Bronchial epithelial cell (primary cell): ENCODE measurements at regions not wholly inside any gene's neighbourhood (a gene's known extent, or its start where the extent isn't known, plus 50 kb on each side); places are given as distances from the start of the nearest gene placed in this dataset.

Source experiments
- DNase-seq: peaks from one replicate; pipeline ENCODE4 v3.0.0-alpha.2; 2010; ENCODE audit warnings: low read depth
- FAIRE-seq: peaks from 2 replicates; lab custom pipeline; 2011; peaks lifted over from hg19 to GRCh38; lab: Jason Lieb, UNC
- H3K27me3 ChIP-seq: 2 replicates; pipeline ENCODE4 v1.5.1; 2011; ENCODE audit warnings: low read length; ENCODE audit not compliant: control insufficient read depth, insufficient read depth
- H3K36me3 ChIP-seq: 2 replicates; pipeline ENCODE4 v1.5.1; 2011; ENCODE audit warnings: low read length; ENCODE audit not compliant: control insufficient read depth, insufficient read depth
- H3K4me3 ChIP-seq: 2 replicates; pipeline ENCODE4 v1.5.1; 2011; ENCODE audit warnings: mild to moderate bottlenecking, low read depth, low read length, control low read depth
- CTCF ChIP-seq: IDR thresholded peaks from 2 replicates; pipeline ENCODE4 v1.5.1; 2011; ENCODE audit warnings: mild to moderate bottlenecking, moderate library complexity, low read length, control low read depth, inconsistent platforms; ENCODE audit not compliant: insufficient read depth, severe bottlenecking

DNA sequence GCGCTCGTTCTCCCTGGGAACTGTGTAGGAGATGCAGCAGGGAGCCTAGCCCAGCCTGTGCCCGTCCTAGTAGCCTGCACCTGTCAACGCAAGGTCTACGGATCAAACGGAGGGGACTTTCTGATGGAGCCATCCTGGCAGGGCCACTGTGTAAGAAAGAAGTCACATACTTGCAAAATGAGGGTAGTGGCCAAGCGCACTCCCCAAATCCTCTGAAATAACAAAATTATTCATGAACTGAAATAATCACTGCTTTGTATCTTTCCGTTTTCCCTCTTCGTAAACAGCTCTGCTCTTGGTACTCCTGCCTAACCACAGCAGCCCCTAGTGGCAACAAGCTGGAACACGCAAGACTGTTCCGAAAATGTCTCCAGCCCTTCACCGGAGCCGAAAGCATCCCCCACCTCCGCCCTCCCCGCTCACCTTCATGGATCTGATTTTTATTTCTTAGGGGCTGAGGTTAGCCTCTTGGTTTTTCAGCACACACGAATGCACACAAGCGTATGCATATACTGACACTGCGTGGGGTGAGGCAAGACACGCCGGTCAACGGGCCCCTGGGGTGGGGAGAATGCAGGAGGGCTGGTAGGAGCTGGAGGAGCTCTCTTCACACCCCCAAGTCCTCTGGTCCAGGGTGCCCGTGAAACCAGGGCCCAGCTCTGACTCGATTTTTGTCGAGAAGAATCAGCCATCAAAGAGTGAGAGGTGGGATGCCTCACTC is 100.8 kb downstream of the ABCC12 start:
- Histone ChIP-seq H3K27me3 (no peaks in the 10 kb centered on the region), H3K36me3 (no peaks in the 10 kb centered on the region), H3K4me3 (no peak overlapping the region)
- FAIRE-seq = no peak
- peak; percentile 48 for DNase-seq
- peak; percentile 93 for TF ChIP-seq CTCF

GRCh38 chr16:48053418-48053745 is 102.4 kb downstream of the ABCC12 start:
- FAIRE-seq (no peak), DNase-seq (peak; percentile 8)
- no peak for TF ChIP-seq CTCF
- Histone ChIP-seq H3K27me3 (no peaks in the 10 kb centered on the region), H3K4me3 (no peak overlapping the region), H3K36me3 (no peaks in the 10 kb centered on the region)

- H3K27me3 ChIP-seq = no peaks in the 10 kb centered on the region
- FAIRE-seq = no peak
- no peak for DNase-seq
- H3K4me3 ChIP-seq = no peak overlapping the region
- no peaks in the 10 kb centered on the region for H3K36me3 ChIP-seq
- TF ChIP-seq CTCF = no peak
These were observed 102.9 kb downstream of the ABCC12 start for GRCh38 chr16:48052731-48053417.

DNA sequence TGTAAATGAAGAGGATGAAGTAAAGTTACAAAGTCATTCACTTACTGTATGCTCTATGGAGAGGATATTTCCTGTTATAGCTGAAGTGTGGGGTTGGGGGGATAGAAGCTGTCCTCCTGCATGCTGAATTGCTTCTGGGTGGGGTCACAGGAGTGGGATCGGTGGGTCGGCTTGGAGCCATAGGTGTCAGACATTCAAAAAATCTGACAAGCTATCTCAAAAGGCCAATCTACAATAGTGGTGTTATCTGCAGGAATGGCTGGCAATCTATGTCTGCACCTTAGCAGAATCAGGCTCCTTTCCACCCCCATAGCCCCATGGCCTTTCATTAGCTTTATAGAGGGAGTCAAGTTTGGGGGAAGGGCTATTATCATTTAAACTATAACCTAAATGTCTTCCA is 104.9 kb downstream of the ABCC12 start:
- peaks cover 4% of the 10 kb centered on the region for H3K27me3 ChIP-seq
- TF ChIP-seq CTCF = no peak
- H3K4me3 ChIP-seq = no peak overlapping the region

DNA sequence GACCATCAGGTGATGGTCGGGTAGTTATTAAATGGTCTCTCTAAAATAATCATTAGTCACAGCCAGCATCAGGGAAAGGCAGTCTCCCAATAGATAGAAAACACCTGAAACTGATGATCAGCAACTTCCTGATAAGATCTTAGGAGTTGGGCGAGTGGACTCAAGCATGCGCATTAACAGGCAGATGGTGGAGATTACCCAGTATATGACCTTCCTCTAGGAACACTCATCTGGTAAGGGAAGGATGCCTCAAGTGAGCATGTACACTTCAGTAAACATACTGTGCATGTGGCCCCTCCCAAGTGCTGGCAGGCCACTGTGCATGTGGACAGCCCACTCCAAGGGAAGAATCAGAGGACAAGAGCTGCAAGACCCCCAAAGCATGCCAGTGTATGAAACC is 105.9 kb downstream of the ABCC12 start:
- peaks cover 4% of the 10 kb centered on the region for H3K27me3 ChIP-seq
- DNase-seq = no peak

More for the DNA sequence above, 104.9 kb downstream of the ABCC12 start:
- no peaks in the 10 kb centered on the region for H3K36me3 ChIP-seq
- DNase-seq (no peak), FAIRE-seq (peak; percentile 7)

More for the DNA sequence above, 105.9 kb downstream of the ABCC12 start:
- Histone ChIP-seq H3K4me3 (no peak overlapping the region), H3K36me3 (no peaks in the 10 kb centered on the region)
- TF ChIP-seq CTCF = no peak
- FAIRE-seq = no peak
